IMR-90 (cell line): ENCODE measurements at regions not wholly inside any gene's neighbourhood (a gene's known extent, or its start where the extent isn't known, plus 50 kb on each side); places are given as distances from the start of the nearest gene placed in this dataset.

Experiments
- BHLHE40 ChIP-seq: fragments of 150-350 bp; IDR thresholded peaks from 2 replicates; pipeline ENCODE4 v1.6.1; 2016; ENCODE audit warnings: mild to moderate bottlenecking, low read depth, low read length
- CEBPB ChIP-seq: IDR thresholded peaks from 2 replicates; pipeline ENCODE4 v1.6.1; 2012; ENCODE audit warnings: low read depth, low read length, improper control_type of control experiment
- CHD1 ChIP-seq: IDR thresholded peaks from 2 replicates; pipeline ENCODE4 v1.6.1; 2012; ENCODE audit warnings: low read depth, low read length, improper control_type of control experiment
- FOS ChIP-seq: fragments of 150-350 bp; IDR thresholded peaks from 2 replicates; pipeline ENCODE4 v1.6.1; 2016; ENCODE audit warnings: low read depth, low read length
- MXI1 ChIP-seq: IDR thresholded peaks from 2 replicates; pipeline ENCODE4 v1.6.1; 2012; ENCODE audit warnings: low read depth, mild to moderate bottlenecking, low read length, moderate library complexity, borderline replicate concordance
- POLR2A ChIP-seq: IDR thresholded peaks from 2 replicates; pipeline ENCODE4 v1.6.1; 2012; ENCODE audit warnings: mild to moderate bottlenecking, low read depth, low read length
- RCOR1 ChIP-seq: IDR thresholded peaks from 2 replicates; pipeline ENCODE4 v1.6.1; 2012; ENCODE audit warnings: mild to moderate bottlenecking, low read length, improper control_type of control experiment; ENCODE audit not compliant: insufficient replicate concordance
- SMC3 ChIP-seq: fragments of 150-350 bp; IDR thresholded peaks from 2 replicates; pipeline ENCODE4 v1.6.1; 2016; ENCODE audit warnings: low read depth, mild to moderate bottlenecking, antibody characterized with exemption, low read length, moderate library complexity
- TF ChIP-seq, protein P1 (sequence below): conservative IDR thresholded peaks from 2 replicates; pipeline ENCODE4 v1.5.1; 2012; ENCODE audit warnings: mild to moderate bottlenecking, low read depth, low read length, improper control_type of control experiment
- TF ChIP-seq, protein P2 (sequence below): fragments of 150-350 bp; IDR thresholded peaks from 2 replicates; pipeline ENCODE4 v1.6.1; 2017; ENCODE audit warnings: mild to moderate bottlenecking, antibody characterized with exemption, low read length, low read depth

DNA sequence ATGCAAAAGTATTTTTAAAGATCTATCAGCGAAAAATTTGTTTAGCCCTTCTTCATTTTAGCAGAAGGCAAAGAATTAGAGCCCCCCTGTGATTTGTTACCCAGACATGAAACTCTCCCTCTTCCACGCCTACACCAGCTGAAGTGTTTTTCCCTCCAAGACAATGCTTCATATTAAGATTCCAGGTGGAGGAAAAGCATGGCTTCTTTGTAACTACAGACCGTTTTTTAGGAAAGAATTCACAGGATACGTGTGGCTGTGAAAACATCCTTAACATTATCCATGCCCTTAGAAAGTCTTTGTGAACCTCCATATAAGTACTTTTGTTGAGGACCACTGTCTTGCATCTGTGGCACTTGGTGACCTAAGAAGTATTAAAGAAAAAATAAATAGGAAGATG lies 121.8 kb upstream of the MTAP start:
- TF ChIP-seq CEBPB = no peak
- TF ChIP-seq, protein P1, sequence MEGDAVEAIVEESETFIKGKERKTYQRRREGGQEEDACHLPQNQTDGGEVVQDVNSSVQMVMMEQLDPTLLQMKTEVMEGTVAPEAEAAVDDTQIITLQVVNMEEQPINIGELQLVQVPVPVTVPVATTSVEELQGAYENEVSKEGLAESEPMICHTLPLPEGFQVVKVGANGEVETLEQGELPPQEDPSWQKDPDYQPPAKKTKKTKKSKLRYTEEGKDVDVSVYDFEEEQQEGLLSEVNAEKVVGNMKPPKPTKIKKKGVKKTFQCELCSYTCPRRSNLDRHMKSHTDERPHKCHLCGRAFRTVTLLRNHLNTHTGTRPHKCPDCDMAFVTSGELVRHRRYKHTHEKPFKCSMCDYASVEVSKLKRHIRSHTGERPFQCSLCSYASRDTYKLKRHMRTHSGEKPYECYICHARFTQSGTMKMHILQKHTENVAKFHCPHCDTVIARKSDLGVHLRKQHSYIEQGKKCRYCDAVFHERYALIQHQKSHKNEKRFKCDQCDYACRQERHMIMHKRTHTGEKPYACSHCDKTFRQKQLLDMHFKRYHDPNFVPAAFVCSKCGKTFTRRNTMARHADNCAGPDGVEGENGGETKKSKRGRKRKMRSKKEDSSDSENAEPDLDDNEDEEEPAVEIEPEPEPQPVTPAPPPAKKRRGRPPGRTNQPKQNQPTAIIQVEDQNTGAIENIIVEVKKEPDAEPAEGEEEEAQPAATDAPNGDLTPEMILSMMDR = no peak
- TF ChIP-seq BHLHE40 = no peak
- no peak for TF ChIP-seq CHD1
- TF ChIP-seq SMC3 = no peak
- TF ChIP-seq FOS = no peak
- no peak for TF ChIP-seq POLR2A
- no peak for TF ChIP-seq MXI1
- TF ChIP-seq, protein P2, sequence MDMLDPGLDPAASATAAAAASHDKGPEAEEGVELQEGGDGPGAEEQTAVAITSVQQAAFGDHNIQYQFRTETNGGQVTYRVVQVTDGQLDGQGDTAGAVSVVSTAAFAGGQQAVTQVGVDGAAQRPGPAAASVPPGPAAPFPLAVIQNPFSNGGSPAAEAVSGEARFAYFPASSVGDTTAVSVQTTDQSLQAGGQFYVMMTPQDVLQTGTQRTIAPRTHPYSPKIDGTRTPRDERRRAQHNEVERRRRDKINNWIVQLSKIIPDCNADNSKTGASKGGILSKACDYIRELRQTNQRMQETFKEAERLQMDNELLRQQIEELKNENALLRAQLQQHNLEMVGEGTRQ = no peak
- no peak for TF ChIP-seq RCOR1
